ENCODE measurements at regions not wholly inside any gene's neighbourhood (a gene's known extent, or its start where the extent isn't known, plus 50 kb on each side); places are given as distances from the start of the nearest gene placed in this dataset.

DNA sequence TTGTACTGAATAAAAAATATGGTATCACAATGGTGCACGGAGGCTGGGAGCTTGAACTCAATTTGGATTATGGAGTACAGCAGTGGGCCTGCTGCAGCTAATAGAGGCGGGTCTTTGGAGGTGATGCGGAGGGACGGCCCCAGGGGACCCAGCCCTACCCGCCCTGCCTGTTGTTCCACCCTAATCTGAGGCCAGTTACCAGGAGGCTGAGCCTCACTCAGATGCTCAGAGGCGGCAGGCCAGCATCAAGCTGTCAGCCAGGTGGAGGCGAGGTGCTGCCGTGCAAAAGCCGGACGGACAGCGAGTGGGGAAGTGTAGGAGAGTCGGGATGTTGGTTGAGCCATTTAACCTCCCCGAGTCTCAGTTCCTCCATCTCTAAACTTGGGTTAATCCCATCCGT, 218.5 kb upstream of the RGMA start:
- BruUV-seq (replicated peaks) = no TSS peak
- Mint-ChIP-seq H3K9me3 (ENCODE audit: low read depth, unreplicated experiment) (peaks cover 2% of the 10 kb centered on the region), H3K36me3 (ENCODE audit: insufficient read depth, unreplicated experiment) (no peaks in the 10 kb centered on the region), H3K4me3 (ENCODE audit: low read depth, unreplicated experiment) (no peak overlapping the region), H3K4me1 (ENCODE audit: low read depth, unreplicated experiment) (no peaks in the 10 kb centered on the region), H3K27ac (ENCODE audit: unreplicated experiment) (no peak overlapping the region), H3K27me3 (ENCODE audit: unreplicated experiment) (peaks cover 37% of the 10 kb centered on the region)
- TF ChIP-seq, protein P1, sequence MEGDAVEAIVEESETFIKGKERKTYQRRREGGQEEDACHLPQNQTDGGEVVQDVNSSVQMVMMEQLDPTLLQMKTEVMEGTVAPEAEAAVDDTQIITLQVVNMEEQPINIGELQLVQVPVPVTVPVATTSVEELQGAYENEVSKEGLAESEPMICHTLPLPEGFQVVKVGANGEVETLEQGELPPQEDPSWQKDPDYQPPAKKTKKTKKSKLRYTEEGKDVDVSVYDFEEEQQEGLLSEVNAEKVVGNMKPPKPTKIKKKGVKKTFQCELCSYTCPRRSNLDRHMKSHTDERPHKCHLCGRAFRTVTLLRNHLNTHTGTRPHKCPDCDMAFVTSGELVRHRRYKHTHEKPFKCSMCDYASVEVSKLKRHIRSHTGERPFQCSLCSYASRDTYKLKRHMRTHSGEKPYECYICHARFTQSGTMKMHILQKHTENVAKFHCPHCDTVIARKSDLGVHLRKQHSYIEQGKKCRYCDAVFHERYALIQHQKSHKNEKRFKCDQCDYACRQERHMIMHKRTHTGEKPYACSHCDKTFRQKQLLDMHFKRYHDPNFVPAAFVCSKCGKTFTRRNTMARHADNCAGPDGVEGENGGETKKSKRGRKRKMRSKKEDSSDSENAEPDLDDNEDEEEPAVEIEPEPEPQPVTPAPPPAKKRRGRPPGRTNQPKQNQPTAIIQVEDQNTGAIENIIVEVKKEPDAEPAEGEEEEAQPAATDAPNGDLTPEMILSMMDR (IDR thresholded peaks at IDR 0.05; ENCODE audit: unreplicated experiment) = no peak
- intact Hi-C loops (cut with micrococcal nuclease; ENCODE audit: unreplicated experiment) = no loop called here
- CTCF ChIA-PET = no interaction called here
- no peak for DNase-seq

DNA sequence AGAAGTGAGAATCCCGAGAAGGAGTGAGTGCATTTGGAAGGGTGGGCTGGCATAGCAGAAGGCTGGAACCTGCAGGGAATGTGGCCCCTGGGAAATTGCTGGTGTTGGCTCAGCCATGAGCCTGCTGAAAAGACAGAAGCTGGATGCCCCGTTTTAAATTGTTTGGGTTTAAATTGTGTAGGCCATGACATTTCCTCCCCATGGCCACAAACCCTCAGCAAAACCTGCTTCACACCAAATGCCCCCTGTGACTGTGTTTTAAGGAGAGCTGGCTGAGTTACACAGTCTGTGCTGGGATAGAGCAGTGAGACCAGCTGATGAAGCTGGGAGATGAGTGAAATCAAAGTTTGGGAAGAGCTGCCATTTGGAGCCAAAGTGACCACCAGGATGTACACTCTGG, 216.3 kb upstream of the RGMA start:
- CTCF ChIA-PET = interaction anchor here (0.6 kb wide), 1 partner anchor 25 kb away, joined by 6 read pairs; no protein-coding TSS in a partner anchor
- DNase-seq = no peak
- peaks cover 2% of the 10 kb centered on the region for H3K9me3 Mint-ChIP-seq (ENCODE audit: low read depth, unreplicated experiment)
- H3K4me3 Mint-ChIP-seq (ENCODE audit: low read depth, unreplicated experiment) = no peak overlapping the region
- no peaks in the 10 kb centered on the region for H3K36me3 Mint-ChIP-seq (ENCODE audit: insufficient read depth, unreplicated experiment)
- no TSS peak for BruUV-seq (replicated peaks)
- H3K4me1 Mint-ChIP-seq (ENCODE audit: low read depth, unreplicated experiment) = no peaks in the 10 kb centered on the region
- intact Hi-C loops (cut with micrococcal nuclease; ENCODE audit: unreplicated experiment) = no loop called here
- no peak overlapping the region for H3K27ac Mint-ChIP-seq (ENCODE audit: unreplicated experiment)
- TF ChIP-seq, protein P1 (IDR thresholded peaks at IDR 0.05; ENCODE audit: unreplicated experiment) = no peak
- peaks cover 46% of the 10 kb centered on the region for H3K27me3 Mint-ChIP-seq (ENCODE audit: unreplicated experiment)

DNA sequence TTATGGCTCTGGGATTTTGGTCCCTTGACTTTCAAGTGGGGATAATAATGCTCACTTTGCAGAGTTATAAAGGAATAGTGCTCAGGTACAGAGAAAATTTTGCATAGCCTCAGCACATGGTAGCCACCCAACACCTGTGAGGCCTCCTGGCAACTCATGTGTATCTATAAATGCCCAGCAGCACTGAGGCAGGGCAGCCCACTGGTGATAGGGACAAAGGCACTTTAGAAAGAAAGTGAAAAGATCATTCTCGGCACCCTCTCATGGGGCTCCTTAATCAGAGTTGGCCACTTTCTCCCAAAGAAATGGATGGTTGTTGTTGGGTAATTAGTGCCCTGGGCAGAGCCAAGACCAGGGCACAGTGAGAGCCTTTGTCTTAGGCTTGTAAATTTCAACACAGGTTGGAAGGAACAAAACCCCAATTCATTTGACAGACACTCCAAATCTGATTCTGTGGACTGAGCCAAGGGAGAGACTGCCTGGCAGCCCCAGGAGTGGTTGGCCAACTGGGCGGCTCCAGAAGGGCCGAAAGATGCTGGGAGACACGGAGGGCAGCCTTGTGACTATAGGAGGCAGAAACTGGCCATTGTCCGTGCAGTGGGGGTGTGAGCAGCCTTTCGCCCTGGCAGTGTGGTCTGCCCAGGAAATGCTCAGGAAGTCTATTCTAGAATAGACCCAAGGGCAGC, 213.2 kb upstream of the RGMA start:
- CTCF ChIA-PET = no interaction called here

DNA sequence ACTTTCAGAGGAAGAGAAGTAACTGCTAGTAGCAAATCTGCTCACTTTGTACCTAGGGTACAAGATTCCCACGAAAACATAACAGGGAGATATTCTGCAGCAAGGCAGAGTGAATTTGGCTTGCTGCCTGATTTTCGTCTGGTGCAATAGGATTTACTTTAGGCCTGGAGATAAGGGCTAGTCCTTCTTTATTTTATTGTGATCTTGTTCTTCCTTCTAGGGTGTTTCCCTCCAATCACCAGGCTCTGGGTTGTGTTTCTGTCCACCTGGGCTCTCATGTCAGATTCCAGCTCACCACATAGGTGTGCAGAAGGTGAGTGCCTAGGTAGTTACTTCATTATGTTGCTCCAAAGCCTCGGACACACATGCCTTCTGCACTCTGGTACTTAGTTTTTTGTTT, 211.8 kb upstream of the RGMA start:
- TF ChIP-seq, protein P1 (IDR thresholded peaks at IDR 0.05; ENCODE audit: unreplicated experiment) = no peak
- H3K9me3 Mint-ChIP-seq (ENCODE audit: low read depth, unreplicated experiment) = peaks cover 7% of the 10 kb centered on the region
- no peaks in the 10 kb centered on the region for H3K36me3 Mint-ChIP-seq (ENCODE audit: insufficient read depth, unreplicated experiment)
- no TSS peak for BruUV-seq (replicated peaks)
- CTCF ChIA-PET = no interaction called here
- peaks cover 49% of the 10 kb centered on the region for H3K27me3 Mint-ChIP-seq (ENCODE audit: unreplicated experiment)
- no peak overlapping the region for H3K27ac Mint-ChIP-seq (ENCODE audit: unreplicated experiment)
- H3K4me3 Mint-ChIP-seq (ENCODE audit: low read depth, unreplicated experiment) = no peak overlapping the region
- intact Hi-C loops (cut with micrococcal nuclease; ENCODE audit: unreplicated experiment) = no loop called here
- no peak for DNase-seq
- no peaks in the 10 kb centered on the region for H3K4me1 Mint-ChIP-seq (ENCODE audit: low read depth, unreplicated experiment)

More for the DNA sequence above, 213.2 kb upstream of the RGMA start:
- no peak for DNase-seq
- TF ChIP-seq, protein P1 (IDR thresholded peaks at IDR 0.05; ENCODE audit: unreplicated experiment) = no peak
- Mint-ChIP-seq H3K27ac (ENCODE audit: unreplicated experiment) (no peak overlapping the region), H3K27me3 (ENCODE audit: unreplicated experiment) (peaks cover 49% of the 10 kb centered on the region), H3K9me3 (ENCODE audit: low read depth, unreplicated experiment) (peaks cover 7% of the 10 kb centered on the region), H3K36me3 (ENCODE audit: insufficient read depth, unreplicated experiment) (no peaks in the 10 kb centered on the region), H3K4me3 (ENCODE audit: low read depth, unreplicated experiment) (no peak overlapping the region), H3K4me1 (ENCODE audit: low read depth, unreplicated experiment) (no peaks in the 10 kb centered on the region)
- no TSS peak for BruUV-seq (replicated peaks)
- intact Hi-C loops (cut with micrococcal nuclease; ENCODE audit: unreplicated experiment) = no loop called here
